ENCODE measurements at regions not wholly inside any gene's neighbourhood (a gene's known extent, or its start where the extent isn't known, plus 50 kb on each side); places are given as distances from the start of the nearest gene placed in this dataset.
"Not testable (repeated sequence)": the region's sequence is repeated elsewhere in the genome, so short reads cannot be mapped to it uniquely, and the experiment has no call there.

- TF ChIP-seq CTCF (conservative IDR thresholded peaks at IDR 0.05; ENCODE audit: low read depth, low read length); EZH2 (IDR thresholded peaks at IDR 0.05; ENCODE audit: borderline replicate concordance, low read depth, low read length, poor library complexity, severe bottlenecking): not testable (repeated sequence)
Observed at GRCh38 chr21:27025708-27026107, 58.8 kb upstream of the ADAMTS5 start.

Data from A673 (cell line).